KMS-11 (cell line): ENCODE measurements at regions not wholly inside any gene's neighbourhood (a gene's known extent, or its start where the extent isn't known, plus 50 kb on each side); places are given as distances from the start of the nearest gene placed in this dataset.

ENCODE experiments used
- H2AFZ ChIP-seq: fragments of 200-600 bp; sonication (generic); 2 replicates; pipeline ENCODE4 v1.6.1; 2016; ENCODE audit warnings: antibody characterized with exemption, mixed run types, low read depth
- H3K27ac ChIP-seq: fragments of 200-600 bp; sonication (generic); 2 replicates; pipeline ENCODE4 v1.6.1; 2016; ENCODE audit warnings: mild to moderate bottlenecking, mixed run types
- H3K27me3 ChIP-seq: fragments of 200-600 bp; sonication (generic); 2 replicates; pipeline ENCODE4 v1.6.1; 2017; ENCODE audit warnings: mild to moderate bottlenecking, low read depth, mixed run types, moderate library complexity; ENCODE audit not compliant: insufficient read depth
- H3K36me3 ChIP-seq: fragments of 200-600 bp; sonication (generic); 2 replicates; pipeline ENCODE4 v1.6.1; 2017; ENCODE audit warnings: mild to moderate bottlenecking, mixed run types; ENCODE audit not compliant: insufficient read depth
- H3K4me1 ChIP-seq: fragments of 200-600 bp; sonication (generic); 2 replicates; pipeline ENCODE4 v1.6.1; 2016; ENCODE audit warnings: mild to moderate bottlenecking, low read depth, mixed run types; ENCODE audit not compliant: poor library complexity, severe bottlenecking
- H3K4me2 ChIP-seq: fragments of 200-600 bp; sonication (generic); 2 replicates; pipeline ENCODE4 v1.7.0; 2016; ENCODE audit warnings: mild to moderate bottlenecking, mixed run types
- H3K4me3 ChIP-seq: fragments of 200-600 bp; sonication (generic); IDR thresholded peaks from 2 replicates; pipeline ENCODE4 v1.6.1; 2017; ENCODE audit warnings: low read depth, low read length, mixed read lengths; ENCODE audit not compliant: insufficient read depth
- H3K79me2 ChIP-seq: fragments of 200-600 bp; sonication (generic); 2 replicates; pipeline ENCODE4 v1.6.1; 2016; ENCODE audit warnings: low read depth, mixed run types; ENCODE audit not compliant: insufficient read depth
- H3K9ac ChIP-seq: fragments of 200-600 bp; sonication (generic); 2 replicates; pipeline ENCODE4 v1.6.1; 2016; ENCODE audit warnings: mild to moderate bottlenecking, mixed run types
- H4K20me1 ChIP-seq: fragments of 200-600 bp; sonication (generic); 2 replicates; pipeline ENCODE4 v1.6.1; 2016; ENCODE audit warnings: mild to moderate bottlenecking, mixed run types; ENCODE audit not compliant: insufficient read depth
- TF ChIP-seq, protein P1 (sequence below): fragments of 200-600 bp; sonication (generic); conservative IDR thresholded peaks from 2 replicates; pipeline ENCODE4 v1.6.1; 2017; ENCODE audit warnings: low read depth, mild to moderate bottlenecking, antibody characterized with exemption, low read length, moderate library complexity, mixed read lengths

DNA sequence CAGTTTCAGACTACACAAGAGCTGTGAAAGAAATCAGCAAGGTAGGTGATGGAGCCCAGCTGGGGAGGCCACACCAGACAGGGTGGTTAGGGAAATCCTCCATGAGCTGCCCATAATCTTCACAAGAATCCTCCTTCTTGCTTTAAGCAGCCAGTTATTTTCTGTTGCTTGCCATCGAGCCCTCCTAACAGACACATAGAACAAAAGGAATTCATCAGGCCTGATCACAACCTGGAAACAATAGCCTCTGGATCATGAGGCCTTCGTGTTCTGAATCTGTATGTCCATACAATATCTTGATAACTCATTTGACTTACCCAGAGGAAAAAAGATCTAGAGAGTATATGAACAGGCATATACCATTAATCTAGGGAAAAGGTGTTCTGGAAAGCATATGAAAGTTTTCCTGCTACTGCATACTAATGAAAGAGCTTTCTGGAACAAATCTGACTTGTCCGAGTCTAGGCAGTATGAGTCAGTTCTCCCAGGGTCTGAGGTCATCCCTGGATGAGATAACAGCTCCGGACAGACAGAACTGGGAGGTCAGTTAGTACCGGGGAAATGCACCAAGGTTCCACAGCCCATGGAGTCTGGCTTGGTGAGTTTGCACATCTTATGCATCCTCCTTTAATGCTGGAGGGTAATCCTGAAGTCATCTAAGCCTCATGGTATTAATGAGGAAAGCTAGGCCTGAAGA, 52.8 kb upstream of the ELK3 start:
- Histone ChIP-seq H2AFZ (no peak overlapping the region), H3K27ac (no peak overlapping the region), H3K79me2 (no peaks in the 10 kb centered on the region), H4K20me1 (no peaks in the 10 kb centered on the region), H3K4me1 (no peaks in the 10 kb centered on the region), H3K9ac (no peak overlapping the region), H3K4me2 (no peak overlapping the region), H3K36me3 (no peaks in the 10 kb centered on the region), H3K4me3 (no peak overlapping the region), H3K27me3 (no peaks in the 10 kb centered on the region)
- TF ChIP-seq, protein P1, sequence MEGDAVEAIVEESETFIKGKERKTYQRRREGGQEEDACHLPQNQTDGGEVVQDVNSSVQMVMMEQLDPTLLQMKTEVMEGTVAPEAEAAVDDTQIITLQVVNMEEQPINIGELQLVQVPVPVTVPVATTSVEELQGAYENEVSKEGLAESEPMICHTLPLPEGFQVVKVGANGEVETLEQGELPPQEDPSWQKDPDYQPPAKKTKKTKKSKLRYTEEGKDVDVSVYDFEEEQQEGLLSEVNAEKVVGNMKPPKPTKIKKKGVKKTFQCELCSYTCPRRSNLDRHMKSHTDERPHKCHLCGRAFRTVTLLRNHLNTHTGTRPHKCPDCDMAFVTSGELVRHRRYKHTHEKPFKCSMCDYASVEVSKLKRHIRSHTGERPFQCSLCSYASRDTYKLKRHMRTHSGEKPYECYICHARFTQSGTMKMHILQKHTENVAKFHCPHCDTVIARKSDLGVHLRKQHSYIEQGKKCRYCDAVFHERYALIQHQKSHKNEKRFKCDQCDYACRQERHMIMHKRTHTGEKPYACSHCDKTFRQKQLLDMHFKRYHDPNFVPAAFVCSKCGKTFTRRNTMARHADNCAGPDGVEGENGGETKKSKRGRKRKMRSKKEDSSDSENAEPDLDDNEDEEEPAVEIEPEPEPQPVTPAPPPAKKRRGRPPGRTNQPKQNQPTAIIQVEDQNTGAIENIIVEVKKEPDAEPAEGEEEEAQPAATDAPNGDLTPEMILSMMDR, result no peak

DNA sequence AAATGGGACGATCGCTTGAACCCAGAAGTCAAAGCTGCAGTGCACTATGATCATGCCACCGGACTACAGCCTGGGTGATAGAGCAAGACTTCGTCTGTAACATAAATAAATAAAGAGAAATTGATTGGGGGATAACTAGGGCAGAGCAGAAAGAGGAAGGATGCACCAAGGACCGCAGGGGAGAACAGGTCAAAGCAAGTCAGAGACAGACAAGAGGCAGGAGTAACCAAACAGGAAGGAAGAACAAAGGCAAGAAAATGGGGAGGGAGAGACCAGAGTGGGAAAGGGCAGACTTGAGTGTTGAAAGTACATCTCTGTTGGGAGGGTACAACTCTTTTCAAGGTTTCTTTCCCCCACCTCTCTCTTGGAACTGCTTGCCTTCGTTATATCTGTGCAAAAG, 50.8 kb upstream of the ELK3 start:
- Histone ChIP-seq H4K20me1 (no peaks in the 10 kb centered on the region), H3K4me3 (no peak overlapping the region), H3K9ac (no peak overlapping the region), H3K27me3 (no peaks in the 10 kb centered on the region), H3K36me3 (no peaks in the 10 kb centered on the region), H3K4me2 (no peak overlapping the region), H3K27ac (no peak overlapping the region), H3K79me2 (no peaks in the 10 kb centered on the region), H2AFZ (no peak overlapping the region), H3K4me1 (no peaks in the 10 kb centered on the region)
- TF ChIP-seq, protein P1, result no peak

DNA sequence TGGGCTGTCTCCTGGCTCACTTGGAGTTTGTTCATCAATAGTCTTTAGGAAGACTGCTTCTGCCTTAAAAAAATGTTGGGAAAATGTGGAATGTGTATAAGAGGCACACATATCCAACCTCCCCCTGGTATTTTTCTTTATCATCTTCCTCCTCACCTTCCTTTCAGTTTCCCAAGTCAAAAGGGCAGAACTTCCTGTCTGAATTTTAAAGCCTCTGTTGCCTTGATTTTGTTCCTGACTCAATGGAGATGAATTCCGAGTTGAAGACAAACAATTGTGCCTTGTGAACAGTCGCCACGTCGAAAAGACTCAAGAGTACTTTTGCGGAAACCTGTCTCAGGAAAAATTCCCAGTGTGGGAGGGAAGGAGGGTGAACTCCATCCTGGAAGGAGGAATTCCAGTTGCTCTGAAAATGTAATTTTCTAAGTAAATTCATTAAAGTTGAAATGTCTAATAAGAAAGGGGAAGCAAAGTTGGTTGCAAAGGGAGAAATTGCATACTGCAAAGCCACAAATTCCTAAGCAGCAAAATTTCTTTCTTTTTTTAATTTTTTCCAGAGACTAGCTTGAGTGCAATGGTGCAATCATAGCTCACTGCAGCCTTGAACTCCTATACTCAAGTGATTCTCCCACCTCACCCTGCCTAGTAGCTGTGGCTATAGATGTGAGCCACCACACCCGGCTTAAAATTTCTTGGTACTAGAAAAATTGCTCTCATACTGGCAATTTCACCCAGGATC, 50.2 kb upstream of the ELK3 start:
- Histone ChIP-seq H4K20me1 (no peaks in the 10 kb centered on the region), H3K27ac (no peak overlapping the region), H3K79me2 (no peaks in the 10 kb centered on the region), H2AFZ (no peak overlapping the region), H3K27me3 (no peaks in the 10 kb centered on the region), H3K4me1 (no peaks in the 10 kb centered on the region), H3K36me3 (no peaks in the 10 kb centered on the region), H3K4me3 (no peak overlapping the region), H3K9ac (no peak overlapping the region), H3K4me2 (no peak overlapping the region)
- TF ChIP-seq, protein P1, result no peak
